Right renal pelvis (tissue), 4 donors: ENCODE measurements at regions not wholly inside any gene's neighbourhood (a gene's known extent, or its start where the extent isn't known, plus 50 kb on each side); places are given as distances from the start of the nearest gene placed in this dataset.

Experiments
- DNase-seq, 4 donors: peaks; one replicate each; pipeline ENCODE4 v3.0.0-alpha.2; 2013; ENCODE audit warnings: low read depth in 4 of 4, low spot score in 3 of 4, missing footprints in 1 of 4

- no peak for DNase-seq
These were observed 292.0 kb upstream of the PLXNA2 start for GRCh38 chr1:208536212-208536611.

- DNase-seq, result no peak
These were observed 293.0 kb upstream of the PLXNA2 start for GRCh38 chr1:208537198-208537597.

GRCh38 chr1:208538078-208538477 lies 293.9 kb upstream of the PLXNA2 start:
- DNase-seq, result no peak

- DNase-seq, result no peak
These were observed 294.4 kb upstream of the PLXNA2 start for GRCh38 chr1:208538587-208538986.

GRCh38 chr1:208540724-208541123 lies 296.5 kb upstream of the PLXNA2 start:
- no peak for DNase-seq

- DNase-seq, result no peak
These were observed 297.2 kb upstream of the PLXNA2 start for GRCh38 chr1:208541225-208541855.

GRCh38 chr1:208542309-208542708 lies 298.1 kb upstream of the PLXNA2 start:
- no peak for DNase-seq

- DNase-seq, result no peak
These were observed 299.9 kb upstream of the PLXNA2 start for GRCh38 chr1:208544053-208544452.

- no peak for DNase-seq
These were observed 300.6 kb upstream of the PLXNA2 start for GRCh38 chr1:208544794-208545193.

- DNase-seq, result no peak
These were observed 306.8 kb upstream of the PLXNA2 start for GRCh38 chr1:208551024-208551423.

- no peak for DNase-seq
These were observed 307.6 kb upstream of the PLXNA2 start for GRCh38 chr1:208551633-208552320.

- DNase-seq, result no peak
These were observed 308.7 kb upstream of the PLXNA2 start for GRCh38 chr1:208552928-208553327.

- DNase-seq, result no peak
These were observed 312.3 kb upstream of the PLXNA2 start for GRCh38 chr1:208556461-208556860.

GRCh38 chr1:208557046-208557722 lies 313.0 kb upstream of the PLXNA2 start:
- no peak for DNase-seq

- DNase-seq, result no peak
These were observed 313.5 kb upstream of the PLXNA2 start for GRCh38 chr1:208557723-208558094.

- no peak for DNase-seq
These were observed 315.6 kb upstream of the PLXNA2 start for GRCh38 chr1:208559597-208560329.

- DNase-seq, result no peak
These were observed 318.2 kb upstream of the PLXNA2 start for GRCh38 chr1:208562151-208562960.

GRCh38 chr1:208564466-208564865 lies 320.3 kb upstream of the PLXNA2 start:
- no peak for DNase-seq

GRCh38 chr1:208565756-208566440 lies 321.7 kb upstream of the PLXNA2 start:
- DNase-seq, result no peak

GRCh38 chr1:208569181-208569580 lies 325.0 kb upstream of the PLXNA2 start:
- no peak for DNase-seq
